Pancreas (tissue), 10 donors: ENCODE measurements at regions not wholly inside any gene's neighbourhood (a gene's known extent, or its start where the extent isn't known, plus 50 kb on each side); places are given as distances from the start of the nearest gene placed in this dataset.

Experiments
- ATAC-seq, 4 donors: fragments of 200-7000 bp; cut with Tn5 transposase; one replicate each; pipeline versions ENCODE4 v1.8.0 to v1.9.1; 2020; ENCODE audit warnings: mild to moderate bottlenecking in 4 of 4, moderate library complexity in 4 of 4
- DNase-seq, 6 donors: peaks; one replicate each; pipeline ENCODE4 v3.0.0-alpha.2; 2020
- FAIRE-seq: peaks from 2 replicates; lab custom pipeline; 2012; peaks lifted over from hg19 to GRCh38; lab: Jason Lieb, UNC
- H3K27ac ChIP-seq, 4 donors: fragments of 200-600 bp; sonication (generic); 1 replicate in 3 of 4; 2 replicates in 1 of 4; pipeline versions ENCODE4 v1.5.0 to v1.8.0; 2020
- H3K27me3 ChIP-seq, 4 donors: fragments of 200-600 bp; one replicate each; pipeline ENCODE4 v1.8.0; 2021
- H3K36me3 ChIP-seq, 3 donors: fragments of 200-600 bp; sonication (generic) in 1 of 3; one replicate each; pipeline versions ENCODE4 v1.5.0 to v1.8.0; 2020 to 2021
- H3K4me1 ChIP-seq, 3 donors: fragments of 200-600 bp; one replicate each; pipeline ENCODE4 v1.8.0; 2021
- H3K4me3 ChIP-seq, 4 donors: fragments of 200-600 bp; sonication (generic) in 2 of 4; one replicate each; pipeline versions ENCODE4 v1.5.0 to v1.8.0; 2020 to 2021
- H3K9me3 ChIP-seq, 4 donors: fragments of 200-600 bp; one replicate each; pipeline ENCODE4 v1.8.0; 2021
- CTCF ChIP-seq, 4 donors: fragments of 200-600 bp; sonication (generic) in 3 of 4; IDR thresholded peaks; one replicate each; pipeline versions ENCODE4 v1.5.0 to v1.8.0; 2021; ENCODE audit warnings: antibody characterized with exemption in 4 of 4
- WGBS, 2 donors: extraction: QIAGEN DNeasy Blood & Tissue Kit; methylation state at CpG; one replicate each; pipeline ENCODE4 v1.1.7; 2013; 5-methylcytosine and 5-hydroxymethylcytosine counted together
- intact Hi-C, 3 donors: fragments of 100-400 bp; cut with DNase I; formaldehyde crosslinking; loops; one replicate each; pipeline versions ENCODE4 v1.11.1 to v1.14.2; 2022
- donor health status: healthy with polysubstance abuse.
- donor health status: DM: no; HTN: no; CAD: no; lungs with moderate emphysema.
- donor health status: DM: no; HTN: no; CAD: no.
- donor health status: control.
- donor health status: control.
- donor health status: Bipolar disorder and iron deficiency.
- donor health status: DM: yes; HTN: yes; CAD: no.
- donor health status: DM: no; HTN: no; CAD: no.
- donor health status: DM: no; HTN: no; CAD: no.
- donor health status: DM: yes; HTN: yes; CAD: no.

DNA sequence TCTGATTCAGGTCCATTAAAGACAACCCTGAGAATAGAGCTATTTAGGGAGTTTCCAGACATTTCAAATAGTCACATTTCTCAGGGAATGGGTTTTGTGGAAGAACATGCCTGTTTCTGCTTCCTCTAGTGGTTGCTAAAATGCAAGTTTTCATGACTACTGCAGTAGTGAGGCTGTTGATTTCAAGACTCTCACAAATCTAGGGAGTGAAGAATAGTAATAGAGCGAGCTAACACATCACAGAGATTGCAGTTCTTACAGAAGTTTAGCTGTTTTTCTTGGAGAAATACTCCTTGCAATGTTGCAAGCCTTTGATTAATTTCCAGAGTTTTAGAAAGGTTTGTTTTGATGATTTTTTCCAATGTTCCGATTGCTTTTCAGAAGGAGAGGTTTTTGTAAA is 610.2 kb upstream of the HTR2C start:
- no peak for TF ChIP-seq CTCF (IDR thresholded peaks at IDR 0.05)
- no peak for DNase-seq
- H3K27me3 ChIP-seq = peaks cover 0 to 13% (median 3%) of the 10 kb centered on the region in 4 donors
- intact Hi-C loops = no loop called here
- FAIRE-seq = no peak
- no peak overlapping the region for H3K4me3 ChIP-seq
- WGBS, 2 donors = 68 to 72% methylated on average over 2 of the region's 2 CpGs
- H3K4me1 ChIP-seq = no peaks in the 10 kb centered on the region
- H3K9me3 ChIP-seq = no peaks in the 10 kb centered on the region
- H3K36me3 ChIP-seq = no peaks in the 10 kb centered on the region
- H3K27ac ChIP-seq = no peak overlapping the region
- no peak for ATAC-seq

- no peak for ATAC-seq
- Histone ChIP-seq H3K27me3 (peaks cover 0 to 6% (median 3%) of the 10 kb centered on the region in 4 donors), H3K36me3 (no peaks in the 10 kb centered on the region), H3K4me3 (no peak overlapping the region), H3K9me3 (no peaks in the 10 kb centered on the region), H3K27ac (no peak overlapping the region), H3K4me1 (no peaks in the 10 kb centered on the region)
- FAIRE-seq = no peak
- no peak for DNase-seq
- no peak for TF ChIP-seq CTCF (IDR thresholded peaks at IDR 0.05)
- 52 to 59% methylated on average over 2 of the region's 2 CpGs for WGBS, 2 donors
- intact Hi-C loops = no loop called here
Measured at GRCh38 chrX:113966791-113967190, 617.1 kb upstream of the HTR2C start.

GRCh38 chrX:113962343-113962742 is 621.5 kb upstream of the HTR2C start:
- H3K4me1 ChIP-seq = no peaks in the 10 kb centered on the region
- H3K27ac ChIP-seq = no peak overlapping the region
- no peaks in the 10 kb centered on the region for H3K9me3 ChIP-seq
- intact Hi-C loops = no loop called here
- DNase-seq (no peak), ATAC-seq (no peak), FAIRE-seq (peak; percentile 39)
- H3K4me3 ChIP-seq = no peak overlapping the region
- peaks cover 0 to 20% (median 0%) of the 10 kb centered on the region in 4 donors for H3K27me3 ChIP-seq
- no peak for TF ChIP-seq CTCF (IDR thresholded peaks at IDR 0.05)
- WGBS, 2 donors = 9 to 10% methylated on average over 1 of the region's 1 CpG
- no peaks in the 10 kb centered on the region for H3K36me3 ChIP-seq

DNA sequence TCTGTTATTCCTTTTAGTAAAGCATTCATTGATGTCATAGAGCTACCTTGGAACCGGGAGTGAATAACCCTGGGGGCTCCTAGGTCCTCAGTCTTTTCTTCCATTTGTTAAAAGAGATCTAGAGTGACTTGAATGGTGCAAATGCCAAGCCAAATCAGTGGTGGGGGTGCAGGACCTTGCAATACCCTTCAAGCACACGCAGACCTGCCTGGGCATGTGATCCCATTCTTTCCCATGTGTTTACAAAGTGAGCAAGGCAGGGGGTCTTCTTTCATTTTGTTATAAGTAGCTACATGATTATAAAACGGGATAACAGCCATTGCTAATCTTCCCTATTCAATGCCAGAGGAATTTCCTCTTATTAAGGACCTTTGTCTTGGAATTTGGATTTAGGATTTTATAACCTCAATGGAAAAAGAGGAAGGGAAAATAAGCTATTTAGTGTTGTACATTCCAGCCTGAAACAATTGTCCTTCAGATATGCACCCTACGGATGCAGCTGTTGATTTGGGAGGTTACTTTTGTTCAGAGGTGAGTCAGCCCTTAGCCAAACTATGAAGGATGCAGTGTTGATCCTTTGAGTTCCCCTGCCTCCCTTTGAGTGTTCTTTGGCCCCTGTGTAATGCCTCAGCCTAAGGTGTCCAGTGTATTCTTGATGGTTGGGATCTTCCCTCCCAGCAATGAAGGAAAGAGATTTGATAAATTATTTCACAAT is 623.8 kb upstream of the HTR2C start:
- intact Hi-C loops = no loop called here
- Histone ChIP-seq H3K4me1 (no peaks in the 10 kb centered on the region), H3K4me3 (no peak overlapping the region), H3K9me3 (no peaks in the 10 kb centered on the region), H3K27me3 (peaks cover 0 to 24% (median 0%) of the 10 kb centered on the region in 4 donors), H3K36me3 (no peaks in the 10 kb centered on the region), H3K27ac (no peak overlapping the region)
- 19 to 28% methylated on average over 4 of the region's 4 CpGs for WGBS, 2 donors
- DNase-seq (no peak), ATAC-seq (no peak), FAIRE-seq (no peak)
- TF ChIP-seq CTCF (IDR thresholded peaks at IDR 0.05) = no peak

DNA sequence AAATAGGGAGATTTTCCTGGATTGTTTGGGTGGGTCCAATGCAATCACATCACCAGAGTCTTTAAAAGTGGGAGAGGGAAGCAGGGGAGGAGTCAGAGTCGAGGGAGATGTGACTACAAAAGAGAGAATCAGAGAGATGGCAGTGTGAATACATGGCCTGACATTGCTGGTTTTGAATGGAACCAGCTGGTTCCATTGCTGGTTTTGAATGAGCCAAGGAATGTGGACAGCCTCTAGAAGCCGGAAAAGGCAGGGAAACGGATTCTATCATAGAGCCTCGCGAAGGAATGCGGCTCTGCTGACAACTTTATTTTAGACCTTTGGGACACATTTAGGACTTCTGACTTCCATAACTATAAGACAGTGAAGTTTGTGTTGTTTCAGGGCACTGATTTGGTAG is 627.0 kb upstream of the HTR2C start:
- Histone ChIP-seq H3K4me1 (no peaks in the 10 kb centered on the region), H3K27me3 (peaks cover 0 to 19% (median 0%) of the 10 kb centered on the region in 4 donors), H3K9me3 (no peaks in the 10 kb centered on the region), H3K27ac (no peak overlapping the region), H3K36me3 (no peaks in the 10 kb centered on the region), H3K4me3 (no peak overlapping the region)
- intact Hi-C loops = no loop called here
- FAIRE-seq = no peak
- ATAC-seq = no peak
- TF ChIP-seq CTCF (IDR thresholded peaks at IDR 0.05) = no peak
- WGBS, 2 donors = 62 to 75% methylated on average over 6 of the region's 6 CpGs
- DNase-seq = no peak
